Left ventricle myocardium superior (tissue), 1 donor: ENCODE measurements at regions not wholly inside any gene's neighbourhood (a gene's known extent, or its start where the extent isn't known, plus 50 kb on each side); places are given as distances from the start of the nearest gene placed in this dataset.

Source experiments
- ATAC-seq: fragments of 200-7000 bp; cut with Tn5 transposase; one replicate; pipeline ENCODE4 v1.9.1; 2020; ENCODE audit warnings: mild to moderate bottlenecking, moderate library complexity
- DNase-seq: peaks from one replicate; pipeline ENCODE4 v3.0.0-alpha.2; 2020
- intact Hi-C: fragments of 100-400 bp; cut with micrococcal nuclease; formaldehyde crosslinking; loops from one replicate; pipeline ENCODE4 v1.11.0; 2022
- donor health status: DM: no; HTN: yes; CAD: no; lungs with severe emphysema.

DNA sequence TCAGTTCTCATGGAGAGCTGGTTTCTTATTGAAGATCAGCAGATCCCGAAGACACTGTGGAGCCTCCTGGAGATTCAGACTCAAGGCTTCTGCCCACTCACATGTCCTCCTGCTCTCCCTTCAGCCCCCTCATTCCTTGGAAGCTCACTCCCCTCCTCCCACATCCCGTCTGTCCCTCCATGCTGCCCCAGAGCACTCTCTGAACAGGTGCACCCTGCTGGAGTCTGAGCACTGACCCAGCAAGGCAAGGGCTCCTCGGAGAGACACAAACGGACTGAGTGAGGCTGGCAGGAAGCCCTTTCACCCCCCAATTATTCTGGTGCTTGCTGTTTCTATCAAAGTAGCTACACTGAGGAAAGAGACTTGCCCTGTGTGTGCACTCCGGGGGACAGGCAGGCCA is 374.0 kb downstream of the UQCRFS1 start:
- ATAC-seq (no peak), DNase-seq (no peak)
- intact Hi-C loops = no loop called here

DNA sequence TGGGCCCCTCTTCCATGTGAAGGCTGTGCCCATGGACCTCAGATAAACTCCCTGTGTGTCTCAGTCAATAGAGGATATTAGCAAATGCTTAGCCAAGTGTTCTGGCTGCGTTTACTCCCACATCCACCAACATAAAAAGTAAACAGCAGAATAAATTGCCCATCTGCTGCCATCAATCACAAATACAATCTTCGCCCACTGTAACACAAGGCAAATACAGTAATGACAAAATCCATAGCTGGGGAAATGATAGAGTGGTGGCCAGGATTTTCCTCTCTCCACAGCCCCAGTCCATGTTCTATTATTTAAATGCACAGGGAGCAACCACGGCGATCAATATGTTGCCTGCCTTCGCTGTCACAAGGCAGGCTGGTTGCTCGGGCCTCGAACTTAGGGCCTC is 376.5 kb downstream of the UQCRFS1 start:
- intact Hi-C loops = no loop called here
- DNase-seq (no peak), ATAC-seq (no peak)

DNA sequence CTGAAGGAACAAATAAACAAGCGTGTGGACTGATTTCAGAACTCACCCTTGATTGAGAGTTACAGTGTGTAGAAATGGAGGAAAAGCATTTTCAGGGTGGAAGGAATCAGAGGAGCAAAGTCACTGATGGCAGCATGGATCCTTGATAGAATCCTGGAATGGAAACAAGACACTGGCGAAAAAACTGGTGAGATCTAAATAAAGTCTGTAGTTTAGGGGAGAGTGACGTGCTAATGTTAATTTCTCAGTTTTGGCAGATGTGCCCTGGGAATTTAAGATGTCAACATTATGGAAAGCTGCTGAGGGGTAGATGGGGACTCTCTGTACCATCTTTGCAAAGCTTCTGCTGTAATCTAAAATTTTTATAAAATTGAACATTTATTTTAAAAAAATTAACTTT is 378.0 kb downstream of the UQCRFS1 start:
- no peak for ATAC-seq
- no peak for DNase-seq
- intact Hi-C loops = no loop called here

DNA sequence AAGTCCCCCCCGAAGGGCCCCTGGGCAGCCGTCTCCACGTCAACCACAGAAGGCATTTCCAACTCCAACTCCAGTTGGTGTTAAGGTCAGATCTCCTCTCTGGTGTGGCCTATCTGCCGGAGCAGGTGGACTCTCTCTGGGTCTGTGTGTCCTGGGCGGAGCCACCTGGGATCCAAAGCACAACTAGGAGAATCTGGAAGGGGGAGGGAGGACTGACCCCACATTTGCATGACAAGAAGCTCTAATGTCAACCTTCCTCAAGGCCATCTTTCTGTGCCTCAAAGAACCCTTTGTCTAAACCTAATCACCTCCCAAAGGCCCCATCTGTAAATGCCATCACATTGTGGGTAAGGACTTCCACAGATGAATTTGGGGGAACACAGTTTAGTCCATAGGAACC is 381.5 kb downstream of the UQCRFS1 start:
- ATAC-seq (no peak), DNase-seq (no peak)
- intact Hi-C loops = no loop called here

DNA sequence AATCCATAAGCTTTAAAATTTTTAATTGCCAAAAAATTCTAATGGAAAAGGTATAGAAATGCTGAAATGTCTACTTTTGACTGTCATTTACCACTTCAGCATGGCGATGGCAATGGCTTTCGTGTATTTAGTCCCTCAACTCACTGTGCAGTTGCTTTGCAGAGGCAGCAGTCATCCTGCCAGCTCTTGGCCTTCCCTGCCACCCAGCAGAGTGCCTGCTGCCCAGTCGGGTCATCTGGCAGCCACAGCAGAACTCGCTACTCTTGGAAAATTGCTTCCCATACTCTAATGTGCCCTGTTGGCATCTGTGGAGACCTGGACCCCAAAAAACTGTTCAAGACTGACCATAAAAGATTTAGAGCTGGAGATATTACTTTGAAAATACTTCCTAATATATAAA is 383.2 kb downstream of the UQCRFS1 start:
- ATAC-seq (peak; percentile 65), DNase-seq (peak; percentile 40)
- intact Hi-C loops = no loop called here

DNA sequence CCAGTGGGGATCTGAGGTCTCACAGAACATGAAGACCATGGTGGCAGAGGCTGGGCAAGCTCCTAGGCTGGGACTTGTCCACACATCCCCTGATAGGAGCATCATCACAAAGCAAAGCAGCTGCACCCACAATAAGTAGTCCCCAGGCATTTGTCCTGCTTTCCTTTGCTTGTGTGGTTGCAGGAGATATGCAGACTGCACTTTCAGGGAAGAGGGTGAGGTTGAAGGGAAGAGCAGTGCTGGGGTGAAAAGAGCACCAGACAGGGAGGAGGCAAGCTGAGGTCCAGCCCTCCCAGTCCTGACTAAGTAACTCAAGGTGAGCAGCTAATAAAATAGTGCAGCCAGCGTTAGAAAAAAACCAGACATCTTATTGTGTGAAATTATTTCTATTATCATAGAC is 383.6 kb downstream of the UQCRFS1 start:
- DNase-seq = no peak
- intact Hi-C loops = no loop called here
- ATAC-seq = no peak

DNA sequence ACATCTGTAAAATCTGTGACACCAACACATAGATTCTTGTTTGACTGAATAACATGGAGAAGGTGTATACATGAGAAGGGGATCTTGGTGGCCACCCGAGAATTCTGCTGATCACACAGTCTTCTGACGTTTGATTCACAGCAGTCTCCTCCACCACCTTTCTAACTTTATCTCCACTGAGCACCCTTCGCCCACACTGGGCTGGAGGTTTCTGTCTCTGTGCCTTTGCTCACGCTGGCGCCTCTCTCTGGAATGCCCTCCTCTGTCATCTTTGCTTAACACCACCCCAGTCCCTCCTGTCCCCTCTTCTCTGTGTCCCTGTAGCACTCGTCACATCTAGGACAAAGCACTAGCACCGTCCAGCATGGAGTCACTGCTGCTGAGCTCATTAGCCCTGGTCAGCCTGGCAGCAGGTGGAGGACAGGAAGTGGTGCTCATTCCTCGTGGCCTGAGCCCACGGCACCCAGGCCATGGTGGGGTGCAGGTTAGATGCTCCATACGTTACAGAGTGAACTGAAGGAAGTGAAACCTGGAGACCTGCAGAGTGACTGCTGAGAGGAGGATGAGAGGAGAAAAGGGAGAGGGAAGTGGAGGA is 384.6 kb downstream of the UQCRFS1 start:
- DNase-seq (no peak), ATAC-seq (no peak)
- intact Hi-C loops = no loop called here

DNA sequence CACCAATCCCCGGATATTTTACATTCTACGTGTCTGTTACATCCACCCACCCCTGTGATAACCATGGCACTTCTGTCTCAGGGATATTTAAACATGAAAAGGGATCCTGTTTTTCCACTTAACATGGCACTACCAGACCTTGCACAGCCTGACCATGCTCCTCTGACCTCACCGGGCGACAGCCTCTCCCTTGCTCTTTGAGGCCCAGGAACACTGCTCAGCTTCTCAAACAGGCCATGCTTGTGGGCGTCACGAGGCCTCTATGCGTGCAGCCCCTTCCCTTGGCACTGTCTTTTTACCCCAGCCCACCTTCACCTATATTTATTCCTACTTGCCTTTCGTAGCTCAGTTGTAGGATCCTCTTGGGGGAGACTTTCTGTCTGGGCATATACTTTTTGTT is 385.6 kb downstream of the UQCRFS1 start:
- ATAC-seq (no peak), DNase-seq (no peak)
- intact Hi-C loops = no loop called here

DNA sequence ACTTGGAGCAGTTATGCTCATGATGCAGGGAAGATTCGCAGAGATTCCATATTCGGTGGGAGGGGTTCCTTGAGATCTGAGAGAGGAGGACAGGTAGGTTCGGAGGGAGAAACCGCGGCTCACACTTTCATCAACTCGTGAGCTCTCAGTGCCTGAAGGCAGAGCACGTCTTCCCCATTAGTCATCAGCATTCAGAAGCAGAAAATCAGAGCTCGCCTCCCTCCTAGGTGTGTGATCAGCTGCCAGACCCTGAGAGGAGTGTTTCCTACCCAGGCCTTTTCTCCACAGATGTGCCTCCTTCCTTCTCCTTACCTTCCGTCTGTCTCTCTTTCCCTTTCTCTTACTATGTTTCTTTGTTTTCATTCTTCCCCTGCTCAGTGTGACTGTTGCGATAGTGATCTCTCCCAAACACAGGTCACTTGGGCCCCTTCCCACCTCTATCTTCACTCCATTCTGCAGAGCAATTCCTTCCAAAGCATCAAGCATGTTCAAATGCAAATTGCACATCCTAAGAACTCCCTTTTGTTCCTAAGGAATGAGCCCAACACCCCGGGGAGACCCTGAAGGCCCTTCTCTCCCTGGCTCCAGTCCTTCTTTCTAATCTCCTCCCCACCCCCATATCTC is 389.5 kb downstream of the UQCRFS1 start:
- ATAC-seq (no peak), DNase-seq (no peak)
- intact Hi-C loops = no loop called here

DNA sequence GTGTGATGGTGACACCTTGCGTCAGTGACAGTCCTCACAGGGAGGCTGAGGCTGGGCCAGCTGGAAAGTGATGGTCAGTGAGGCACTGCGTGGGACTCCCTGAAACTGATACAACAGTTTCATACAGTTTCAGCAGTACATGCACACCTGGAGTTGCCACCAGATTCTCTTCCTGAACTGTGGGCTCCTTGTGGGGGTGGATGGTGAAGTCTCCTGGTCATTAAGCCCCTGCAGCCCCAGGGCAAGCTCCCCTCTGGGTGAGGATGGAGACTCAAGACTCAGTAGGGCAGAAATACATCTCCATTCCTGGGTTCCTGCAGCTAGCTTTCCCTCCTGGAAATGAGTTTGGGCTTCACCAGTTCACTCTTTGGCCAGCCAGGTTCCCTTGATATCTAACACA is 392.7 kb downstream of the UQCRFS1 start:
- ATAC-seq = no peak
- DNase-seq = no peak
- intact Hi-C loops = no loop called here

DNA sequence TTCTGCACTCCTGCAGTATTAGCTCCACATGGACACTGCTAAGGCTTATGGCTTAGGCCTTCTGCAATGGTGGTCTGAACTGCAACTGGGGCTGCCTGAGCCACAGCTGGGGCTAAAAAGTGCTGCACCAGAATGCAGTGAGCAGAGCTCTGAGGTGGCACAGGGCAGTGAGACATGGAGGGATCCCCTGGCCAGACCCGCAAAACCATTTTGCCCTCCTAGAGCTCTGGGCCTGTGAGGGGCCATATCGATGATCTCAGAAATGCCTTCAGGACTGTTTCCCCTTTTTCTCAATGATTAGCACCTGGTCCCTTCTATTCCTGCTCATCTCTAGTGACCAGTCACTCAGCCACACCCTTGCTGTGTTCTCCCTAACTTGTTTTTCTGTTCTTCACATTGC is 397.7 kb downstream of the UQCRFS1 start:
- ATAC-seq (no peak), DNase-seq (no peak)
- intact Hi-C loops = no loop called here

DNA sequence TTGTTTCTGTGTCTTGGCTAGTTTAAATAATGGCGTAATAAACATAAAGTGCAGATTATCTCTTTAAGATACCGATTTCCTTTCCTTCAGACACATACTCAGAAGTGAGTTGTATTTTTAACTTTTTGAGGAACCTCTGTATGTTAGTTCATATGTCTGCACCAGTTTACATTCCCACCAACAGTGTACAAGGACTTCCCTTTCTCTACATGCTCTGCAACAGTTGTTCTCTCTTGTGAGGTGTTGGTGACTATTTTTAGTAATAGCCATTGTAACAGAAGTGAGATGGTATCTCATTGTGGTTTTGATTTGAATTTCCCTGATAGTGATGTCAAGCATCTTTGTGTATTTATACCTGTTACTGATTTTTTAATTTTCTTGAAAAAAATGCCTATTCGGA is 418.6 kb downstream of the UQCRFS1 start:
- intact Hi-C loops = no loop called here
- ATAC-seq (peak; percentile 72), DNase-seq (no peak)

DNA sequence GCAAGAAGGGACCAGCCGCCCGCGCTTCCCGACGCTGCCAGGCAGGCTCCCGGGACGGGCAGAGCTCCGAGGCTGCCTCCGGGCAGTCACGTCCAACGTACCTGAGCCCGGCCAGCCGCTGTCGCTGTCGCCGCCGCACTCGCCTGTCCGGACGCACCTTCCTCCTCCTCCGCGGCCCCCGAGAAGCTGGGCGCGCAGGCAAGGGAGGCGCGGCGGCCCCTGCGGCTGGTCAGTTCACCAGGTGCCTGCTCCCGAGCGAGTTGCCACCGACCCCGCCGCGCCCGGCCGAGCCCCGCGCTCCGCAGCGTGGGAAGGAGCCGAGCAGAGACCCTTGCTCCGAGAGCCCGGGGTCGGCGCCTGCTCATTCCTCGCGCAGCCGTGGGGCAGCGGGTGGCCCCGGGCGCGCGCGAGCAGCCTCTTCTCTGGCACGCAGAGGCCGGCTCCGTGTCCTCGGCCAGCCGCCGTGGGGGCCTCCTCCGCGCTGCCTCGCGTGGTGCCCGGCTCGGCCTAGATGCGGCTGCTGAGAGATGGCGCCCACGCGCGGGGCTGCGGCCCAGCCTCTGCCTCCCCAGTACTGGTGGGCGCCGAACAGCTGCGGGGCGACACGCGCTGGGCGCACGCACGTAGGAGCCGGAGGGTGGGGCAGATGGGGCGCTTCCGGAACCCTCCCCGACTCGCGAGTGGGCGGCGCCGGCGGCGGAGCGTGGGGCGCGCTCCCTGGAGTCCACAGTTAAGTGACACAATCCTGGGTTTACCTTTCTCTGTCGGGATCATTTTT is 419.4 kb downstream of the UQCRFS1 start:
- intact Hi-C loops = no loop called here
- ATAC-seq (peak; percentile 94), DNase-seq (peak; percentile 58)

DNA sequence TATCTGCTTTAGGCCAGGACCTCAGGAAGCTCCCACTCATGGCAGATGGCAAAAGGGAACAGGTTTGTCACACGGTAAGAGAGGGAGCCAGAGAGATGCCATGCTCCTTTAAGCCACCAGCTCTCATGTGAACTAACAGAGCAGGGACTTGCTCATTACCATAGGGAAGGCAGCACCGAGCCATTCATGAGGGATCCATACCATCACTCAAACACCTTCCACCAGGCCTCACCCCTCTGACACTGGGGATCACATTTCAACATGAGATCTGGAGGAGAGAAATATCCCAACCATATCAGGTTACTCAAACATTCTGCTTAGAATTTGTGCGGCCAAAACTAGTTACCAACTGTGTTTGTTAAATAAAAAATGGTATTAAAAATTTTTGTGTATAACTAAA is 427.0 kb downstream of the UQCRFS1 start:
- intact Hi-C loops = no loop called here

DNA sequence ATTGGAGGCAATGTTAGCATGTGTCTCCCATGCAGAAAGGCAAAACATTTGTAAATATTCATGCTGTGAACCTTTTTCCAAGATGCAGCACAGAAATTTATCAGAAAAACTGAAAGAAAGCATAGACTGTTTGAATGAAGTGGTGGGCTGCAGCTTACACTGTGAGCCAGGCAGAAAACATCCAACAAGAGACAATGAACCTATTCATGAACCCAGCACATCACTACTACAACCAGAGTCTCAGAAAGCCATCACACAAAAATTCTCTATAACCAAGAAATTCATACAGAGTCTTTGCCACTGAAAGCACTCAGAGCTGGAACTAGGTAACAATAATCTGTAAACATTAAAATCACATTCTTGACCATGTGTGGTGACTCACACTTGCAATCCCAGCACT is 448.9 kb downstream of the UQCRFS1 start:
- ATAC-seq = no peak
- intact Hi-C loops = no loop called here
- no peak for DNase-seq

More for the DNA sequence above, 427.0 kb downstream of the UQCRFS1 start:
- ATAC-seq (no peak), DNase-seq (no peak)

DNA sequence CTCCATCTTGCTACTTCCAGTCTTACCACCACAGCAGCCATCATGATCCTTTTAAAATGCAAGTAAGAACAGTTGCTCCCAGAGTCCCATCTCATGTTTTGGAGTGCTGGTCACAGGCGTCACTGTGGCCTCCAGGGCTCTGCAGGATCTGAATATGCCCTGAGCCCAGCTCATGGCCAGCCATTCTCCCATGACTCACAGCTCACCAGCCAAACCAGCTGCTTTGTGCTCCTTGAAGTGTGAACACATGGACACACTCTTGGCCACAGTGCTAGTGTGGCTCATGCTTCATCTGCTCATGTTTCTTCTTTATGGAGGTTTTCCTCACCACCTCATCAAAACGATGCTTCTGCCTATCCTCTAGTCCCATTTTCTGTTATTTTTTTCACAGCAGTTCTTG is 466.5 kb downstream of the UQCRFS1 start:
- intact Hi-C loops = no loop called here
- ATAC-seq (no peak), DNase-seq (no peak)

DNA sequence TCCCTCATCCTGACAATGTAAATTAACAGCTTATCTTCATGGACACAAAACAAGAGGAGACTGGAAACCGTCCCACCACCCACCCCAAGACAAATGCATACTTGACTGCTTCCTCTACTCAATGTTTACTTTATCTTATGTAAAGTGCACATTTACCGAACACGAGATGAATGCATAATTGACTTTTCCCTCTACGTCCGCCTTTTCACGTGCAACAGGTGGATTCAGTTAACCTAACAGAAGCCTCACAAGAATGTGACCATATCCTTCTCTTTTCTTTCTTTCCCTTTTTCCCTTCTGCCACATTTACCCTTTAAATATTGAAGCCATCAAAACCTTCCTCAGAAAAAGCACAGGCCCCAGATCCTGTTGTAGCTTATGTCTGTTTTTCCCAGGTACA is 468.0 kb downstream of the UQCRFS1 start:
- ATAC-seq (no peak), DNase-seq (no peak)
- intact Hi-C loops = no loop called here

DNA sequence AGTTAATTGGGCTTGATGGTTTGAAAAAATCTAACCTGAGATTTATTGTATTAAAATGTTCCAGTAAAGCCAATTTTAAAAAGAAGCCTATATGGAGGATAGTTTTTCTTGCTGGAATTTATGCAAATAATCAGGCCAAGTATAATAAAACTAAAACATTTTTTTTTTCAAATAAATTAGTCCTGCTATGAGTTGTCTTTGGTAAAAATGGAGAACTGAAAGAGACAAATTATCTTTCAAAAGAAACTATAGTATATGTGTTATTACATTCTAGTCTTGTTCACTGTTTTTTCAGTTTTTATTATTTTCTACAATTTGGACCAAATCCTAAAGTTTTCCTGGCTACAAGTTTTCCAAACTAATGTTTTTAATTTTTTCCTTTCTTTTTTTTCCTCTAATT is 468.9 kb downstream of the UQCRFS1 start:
- ATAC-seq (no peak), DNase-seq (no peak)
- intact Hi-C loops = no loop called here

DNA sequence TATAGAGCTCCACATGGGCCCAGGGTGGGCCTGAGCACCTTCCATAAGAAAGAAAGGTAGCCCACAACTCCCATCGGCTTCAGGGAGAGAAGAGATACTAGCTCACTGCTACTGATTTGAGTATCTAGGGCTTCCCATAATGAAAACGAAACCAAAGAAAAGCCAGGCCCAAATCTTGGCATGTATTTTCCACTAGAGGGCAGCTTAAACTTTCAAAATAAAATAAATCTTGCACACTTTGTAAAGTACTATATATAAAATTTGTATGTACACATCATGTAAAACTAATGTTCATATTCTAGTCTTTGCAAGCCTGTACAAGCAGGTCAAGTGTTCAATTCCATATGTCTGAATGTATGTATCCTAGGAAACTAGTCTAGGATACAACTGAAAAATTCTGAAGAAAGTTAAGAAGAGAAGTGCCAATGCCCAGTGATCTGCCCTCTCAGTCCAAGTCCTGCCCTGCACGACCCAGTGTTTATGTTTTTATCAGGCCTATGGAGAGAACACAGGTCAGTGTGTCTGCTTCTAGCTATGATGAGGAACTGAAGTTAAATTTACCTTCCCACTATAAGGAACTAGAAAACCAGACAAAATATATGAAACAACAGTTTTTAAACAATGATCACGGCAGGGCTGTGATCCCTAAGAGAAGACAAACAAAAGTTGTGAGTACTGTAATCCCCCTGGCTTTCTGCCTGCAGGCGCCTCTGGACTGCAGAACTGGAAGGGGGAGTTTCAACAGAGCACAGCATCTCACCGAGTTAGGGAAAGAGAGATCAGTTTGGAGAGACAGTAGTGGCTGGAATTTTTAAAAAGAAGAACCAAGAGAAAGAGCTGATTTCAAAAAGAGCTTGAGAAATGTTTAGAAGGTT is 475.7 kb downstream of the UQCRFS1 start:
- DNase-seq = no peak
- ATAC-seq = peak; percentile 79
- intact Hi-C loops = loop anchor here (5.0 kb wide), 1 partner anchor 140 kb away; no protein-coding TSS in a partner anchor

DNA sequence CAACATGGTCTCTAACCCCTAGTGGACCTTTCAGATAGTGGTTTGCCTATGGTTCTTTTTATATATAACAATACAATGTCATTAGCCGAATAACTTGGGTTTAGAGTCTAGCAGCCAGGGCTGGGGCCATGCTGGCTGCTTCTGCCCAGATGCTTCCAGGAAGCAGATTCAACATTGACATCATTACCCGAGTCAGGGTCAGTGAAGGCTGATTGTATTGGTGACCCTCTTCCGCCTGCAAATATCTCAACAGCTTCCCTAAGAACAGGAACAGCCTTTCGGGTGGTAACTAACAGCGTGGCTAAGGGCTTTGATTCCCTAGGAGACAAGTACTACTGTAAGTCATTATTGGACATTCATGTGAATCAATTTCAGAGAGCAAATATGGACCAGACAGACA is 476.4 kb downstream of the UQCRFS1 start:
- no peak for DNase-seq
- ATAC-seq = no peak

More for the DNA sequence above, 476.4 kb downstream of the UQCRFS1 start:
- intact Hi-C loops = loop anchor here (5.0 kb wide), 1 partner anchor 141 kb away; no protein-coding TSS in a partner anchor
